GM12873 (cell line): ENCODE measurements at regions not wholly inside any gene's neighbourhood (a gene's known extent, or its start where the extent isn't known, plus 50 kb on each side); places are given as distances from the start of the nearest gene placed in this dataset.

Source experiments
- CTCF ChIP-seq: IDR thresholded peaks from 2 replicates; pipeline ENCODE4 v1.5.1; 2012; ENCODE audit warnings: low read depth, mild to moderate bottlenecking, moderate library complexity, low read length, control low read depth; ENCODE audit not compliant: insufficient read depth; ENCODE audit errors: missing control alignments

GRCh38 chr10:21202776-21203462, 305.8 kb upstream of the NEBL start:
- no peak for TF ChIP-seq CTCF

- TF ChIP-seq CTCF = no peak
Observed at GRCh38 chr10:21199501-21199900, 302.4 kb upstream of the NEBL start.

GRCh38 chr10:21197838-21198237, 300.7 kb upstream of the NEBL start:
- TF ChIP-seq CTCF = no peak

- TF ChIP-seq CTCF = no peak
Observed at GRCh38 chr10:21196822-21197395, 299.8 kb upstream of the NEBL start.

- TF ChIP-seq CTCF = no peak
Observed at GRCh38 chr10:21195252-21195651, 298.1 kb upstream of the NEBL start.

- TF ChIP-seq CTCF = no peak
Observed at GRCh38 chr10:21194510-21194993, 297.4 kb upstream of the NEBL start.

GRCh38 chr10:21193196-21193595, 296.1 kb upstream of the NEBL start:
- TF ChIP-seq CTCF = no peak
